Right atrium auricular region (tissue), 2 donors: ENCODE measurements at regions not wholly inside any gene's neighbourhood (a gene's known extent, or its start where the extent isn't known, plus 50 kb on each side); places are given as distances from the start of the nearest gene placed in this dataset.
"Not testable (repeated sequence)": the region's sequence is repeated elsewhere in the genome, so short reads cannot be mapped to it uniquely, and the experiment has no call there.

ENCODE experiments used
- DNase-seq: peaks from one replicate; pipeline ENCODE4 v3.0.0-alpha.2; 2019; ENCODE audit warnings: low spot score
- H3K27ac ChIP-seq, 2 donors: fragments of 200-600 bp; sonication (generic); 1 replicate in 1 of 2; 2 replicates in 1 of 2; pipeline ENCODE4 v1.5.1; 2016 to 2019
- H3K27me3 ChIP-seq, 2 donors: fragments of 200-600 bp; sonication (generic); one replicate each; pipeline versions ENCODE4 v1.5.1 to v1.6.0; 2017 to 2019
- H3K36me3 ChIP-seq: fragments of 200-600 bp; sonication (generic); one replicate; pipeline ENCODE4 v1.5.1; 2016
- H3K4me1 ChIP-seq, 2 donors: fragments of 200-600 bp; sonication (generic); one replicate each; pipeline versions ENCODE4 v1.5.1 to v1.6.0; 2017 to 2019
- H3K4me3 ChIP-seq, 2 donors: fragments of 200-600 bp; sonication (generic); 1 replicate in 1 of 2; 2 replicates in 1 of 2; pipeline ENCODE4 v1.5.1; 2017 to 2019; ENCODE audit warnings: mild to moderate bottlenecking in 1 of 2, moderate library complexity in 1 of 2
- H3K9me3 ChIP-seq, 2 donors: fragments of 200-600 bp; sonication (generic); one replicate each; pipeline ENCODE4 v1.5.1; 2019
- CTCF ChIP-seq, 2 donors: fragments of 200-600 bp; sonication (generic); IDR thresholded peaks; one replicate each; pipeline ENCODE4 v1.5.1; 2019; ENCODE audit warnings: antibody characterized with exemption in 2 of 2

GRCh38 chr7:152504816-152505215 lies 69.0 kb upstream of the KMT2C start:
- DNase-seq = no peak
- Histone ChIP-seq H3K9me3 (no peaks in the 10 kb centered on the region), H3K27me3 (no peaks in the 10 kb centered on the region), H3K4me3 (no peak overlapping the region), H3K4me1 (no peaks in the 10 kb centered on the region), H3K36me3 (no peaks in the 10 kb centered on the region), H3K27ac (no peak overlapping the region)
- no peak for TF ChIP-seq CTCF (IDR thresholded peaks at IDR 0.05)

GRCh38 chr7:152504367-152504766 lies 68.6 kb upstream of the KMT2C start:
- Histone ChIP-seq H3K27me3 (no peaks in the 10 kb centered on the region), H3K4me1 (no peaks in the 10 kb centered on the region), H3K27ac (no peak overlapping the region), H3K36me3 (no peaks in the 10 kb centered on the region), H3K9me3 (no peaks in the 10 kb centered on the region), H3K4me3 (no peak overlapping the region)
- no peak for TF ChIP-seq CTCF (IDR thresholded peaks at IDR 0.05)
- no peak for DNase-seq

- no peaks in the 10 kb centered on the region for H3K36me3 ChIP-seq
- DNase-seq = no peak
- H3K4me1 ChIP-seq = no peaks in the 10 kb centered on the region
- H3K27me3 ChIP-seq = no peaks in the 10 kb centered on the region
- TF ChIP-seq CTCF (IDR thresholded peaks at IDR 0.05) = no peak
- no peak overlapping the region for H3K4me3 ChIP-seq
- no peaks in the 10 kb centered on the region for H3K9me3 ChIP-seq
- H3K27ac ChIP-seq = no peak overlapping the region
Observed at GRCh38 chr7:152502813-152503790, 67.3 kb upstream of the KMT2C start.

GRCh38 chr7:152501506-152501905 lies 65.7 kb upstream of the KMT2C start:
- Histone ChIP-seq H3K27me3 (no peaks in the 10 kb centered on the region), H3K36me3 (no peaks in the 10 kb centered on the region), H3K4me1 (no peaks in the 10 kb centered on the region), H3K4me3 (no peak overlapping the region), H3K27ac (no peak overlapping the region), H3K9me3 (peaks cover 0 to 2% of the 10 kb centered on the region in 2 donors)
- DNase-seq = no peak
- no peak for TF ChIP-seq CTCF (IDR thresholded peaks at IDR 0.05)

- H3K27me3 ChIP-seq, H3K4me3 ChIP-seq, H3K27ac ChIP-seq, H3K4me1 ChIP-seq, DNase-seq, H3K36me3 ChIP-seq: not testable (repeated sequence)
- peaks cover 0 to 14% of the 10 kb centered on the region in 2 donors for H3K9me3 ChIP-seq
Observed at GRCh38 chr7:152499969-152500368, 64.2 kb upstream of the KMT2C start.

GRCh38 chr7:152495867-152496266 lies 60.1 kb upstream of the KMT2C start:
- Histone ChIP-seq H3K27me3 (no peaks in the 10 kb centered on the region), H3K4me3 (no peak overlapping the region), H3K36me3 (no peaks in the 10 kb centered on the region), H3K27ac (no peak overlapping the region), H3K9me3 (peaks cover 0 to 14% of the 10 kb centered on the region in 2 donors), H3K4me1 (no peaks in the 10 kb centered on the region)
- no peak for DNase-seq
- TF ChIP-seq CTCF (IDR thresholded peaks at IDR 0.05) = no peak
